22Rv1 (cell line): ENCODE measurements at regions not wholly inside any gene's neighbourhood (a gene's known extent, or its start where the extent isn't known, plus 50 kb on each side); places are given as distances from the start of the nearest gene placed in this dataset.
A peak's percentile ranks its signal among the peaks of the same experiment; 100 is the strongest.

Experiments
- H3K27ac ChIP-seq: fragments of 450-650 bp; 2 replicates; pipeline ENCODE4 v1.5.1; 2017
- CTCF ChIP-seq: fragments of 450-650 bp; IDR thresholded peaks from 2 replicates; pipeline ENCODE4 v1.5.1; 2017; ENCODE audit warnings: mild to moderate bottlenecking
- ZFX ChIP-seq: fragments of 450-650 bp; IDR thresholded peaks from 2 replicates; pipeline ENCODE4 v1.6.1; 2017; ENCODE audit warnings: antibody characterized with exemption, borderline replicate concordance

- TF ChIP-seq CTCF (no peak), ZFX (no peak)
- no peak overlapping the region for H3K27ac ChIP-seq
Observed at GRCh38 chr1:14108356-14109275, 408.6 kb downstream of the PRDM2 start.

- H3K27ac ChIP-seq: no peak overlapping the region
- TF ChIP-seq CTCF (no peak), ZFX (no peak)
Observed at GRCh38 chr1:14109276-14109635, 409.3 kb downstream of the PRDM2 start.

- no peak overlapping the region for H3K27ac ChIP-seq
- TF ChIP-seq ZFX (no peak), CTCF (no peak)
Observed at GRCh38 chr1:14110040-14110439, 410.1 kb downstream of the PRDM2 start.

GRCh38 chr1:14111121-14111520, 411.1 kb downstream of the PRDM2 start:
- no peak overlapping the region for H3K27ac ChIP-seq

GRCh38 chr1:14112613-14113012, 412.6 kb downstream of the PRDM2 start:
- no peak overlapping the region for H3K27ac ChIP-seq
- TF ChIP-seq ZFX (no peak), CTCF (no peak)

More at GRCh38 chr1:14111121-14111520, 411.1 kb downstream of the PRDM2 start:
- TF ChIP-seq CTCF (no peak), ZFX (no peak)

GRCh38 chr1:14113271-14113670, 413.3 kb downstream of the PRDM2 start:
- H3K27ac ChIP-seq: no peak overlapping the region
- no peak for TF ChIP-seq ZFX
- no peak for TF ChIP-seq CTCF

GRCh38 chr1:14113841-14114567, 414.0 kb downstream of the PRDM2 start:
- TF ChIP-seq ZFX: no peak
- TF ChIP-seq CTCF: peak; percentile 37
- no peak overlapping the region for H3K27ac ChIP-seq
